ENCODE measurements at regions not wholly inside any gene's neighbourhood (a gene's known extent, or its start where the extent isn't known, plus 50 kb on each side); places are given as distances from the start of the nearest gene placed in this dataset.
A peak's percentile ranks its signal among the peaks of the same experiment; 100 is the strongest.
"Not testable (repeated sequence)": the region's sequence is repeated elsewhere in the genome, so short reads cannot be mapped to it uniquely, and the experiment has no call there.

- intact Hi-C loops (cut with DNase I) = no loop called here
- no peak for ATAC-seq (ENCODE audit: poor library complexity)
- DNase-seq = no peak
Measured at GRCh38 chr3:147333098-147333497, 73.2 kb downstream of the ZIC4 start.

GRCh38 chr3:147328711-147329110, 77.6 kb downstream of the ZIC4 start:
- ATAC-seq (ENCODE audit: poor library complexity) = no peak
- intact Hi-C loops (cut with DNase I) = no loop called here
- no peak for DNase-seq

GRCh38 chr3:147324356-147324755, 82.0 kb downstream of the ZIC4 start:
- ATAC-seq (ENCODE audit: poor library complexity) = no peak
- DNase-seq = no peak
- intact Hi-C loops (cut with DNase I) = no loop called here

- ATAC-seq (ENCODE audit: poor library complexity) = no peak
- intact Hi-C loops (cut with DNase I) = no loop called here
- DNase-seq = no peak
Measured at GRCh38 chr3:147318900-147319299, 87.4 kb downstream of the ZIC4 start.

- intact Hi-C loops (cut with DNase I); DNase-seq; ATAC-seq (ENCODE audit: poor library complexity): not testable (repeated sequence)
Measured at GRCh38 chr3:147317080-147317479, 89.3 kb downstream of the ZIC4 start.

- intact Hi-C loops (cut with DNase I) = no loop called here
- DNase-seq (no peak), ATAC-seq (ENCODE audit: poor library complexity) (no peak)
Measured at GRCh38 chr3:147313513-147313912, 92.8 kb downstream of the ZIC4 start.

- intact Hi-C loops (cut with DNase I) = no loop called here
- DNase-seq = no peak
- no peak for ATAC-seq (ENCODE audit: poor library complexity)
Measured at GRCh38 chr3:147312786-147313280, 93.5 kb downstream of the ZIC4 start.

GRCh38 chr3:147311716-147312115, 94.6 kb downstream of the ZIC4 start:
- ATAC-seq (ENCODE audit: poor library complexity) = no peak
- DNase-seq = no peak
- intact Hi-C loops (cut with DNase I) = no loop called here

GRCh38 chr3:147305533-147306250, 100.7 kb downstream of the ZIC4 start:
- intact Hi-C loops (cut with DNase I) = no loop called here
- no peak for ATAC-seq (ENCODE audit: poor library complexity)

GRCh38 chr3:147304756-147305155, 101.6 kb downstream of the ZIC4 start:
- no peak for ATAC-seq (ENCODE audit: poor library complexity)
- no peak for DNase-seq
- intact Hi-C loops (cut with DNase I) = no loop called here

More at GRCh38 chr3:147305533-147306250, 100.7 kb downstream of the ZIC4 start:
- DNase-seq = no peak

GRCh38 chr3:147301781-147302180, 104.6 kb downstream of the ZIC4 start:
- intact Hi-C loops (cut with DNase I) = no loop called here
- DNase-seq = no peak
- no peak for ATAC-seq (ENCODE audit: poor library complexity)

GRCh38 chr3:147299656-147300055, 106.7 kb downstream of the ZIC4 start:
- DNase-seq (no peak), ATAC-seq (ENCODE audit: poor library complexity) (no peak)
- intact Hi-C loops (cut with DNase I) = no loop called here

- DNase-seq (no peak), ATAC-seq (ENCODE audit: poor library complexity) (peak; percentile 73)
- intact Hi-C loops (cut with DNase I) = no loop called here
Measured at GRCh38 chr3:147298511-147298982, 107.8 kb downstream of the ZIC4 start.

- ATAC-seq (ENCODE audit: poor library complexity) = no peak
- no peak for DNase-seq
- intact Hi-C loops (cut with DNase I) = no loop called here
Measured at GRCh38 chr3:147297761-147298350, 108.5 kb downstream of the ZIC4 start.

GRCh38 chr3:147287370-147287769, 119.0 kb downstream of the ZIC4 start:
- DNase-seq; intact Hi-C loops (cut with DNase I); ATAC-seq (ENCODE audit: poor library complexity): not testable (repeated sequence)

GRCh38 chr3:147269907-147270306, 136.4 kb downstream of the ZIC4 start:
- intact Hi-C loops (cut with DNase I) = no loop called here
- ATAC-seq (ENCODE audit: poor library complexity) = no peak

GRCh38 chr3:147267434-147267833, 138.9 kb downstream of the ZIC4 start:
- intact Hi-C loops (cut with DNase I) = no loop called here
- DNase-seq = no peak
- no peak for ATAC-seq (ENCODE audit: poor library complexity)

More at GRCh38 chr3:147269907-147270306, 136.4 kb downstream of the ZIC4 start:
- DNase-seq = no peak

GRCh38 chr3:147257944-147258343, 148.4 kb downstream of the ZIC4 start:
- intact Hi-C loops (cut with DNase I) = no loop called here
- no peak for DNase-seq
- no peak for ATAC-seq (ENCODE audit: poor library complexity)

- no peak for DNase-seq
- no peak for ATAC-seq (ENCODE audit: poor library complexity)
- intact Hi-C loops (cut with DNase I) = no loop called here
Measured at GRCh38 chr3:147256739-147257138, 149.6 kb downstream of the ZIC4 start.

GRCh38 chr3:147246906-147247305, 159.4 kb downstream of the ZIC4 start:
- intact Hi-C loops (cut with DNase I) = no loop called here
- DNase-seq = no peak
- no peak for ATAC-seq (ENCODE audit: poor library complexity)

All from Right ventricle myocardium superior (tissue), 1 donor.